B cell (primary cell): ENCODE measurements at regions not wholly inside any gene's neighbourhood (a gene's known extent, or its start where the extent isn't known, plus 50 kb on each side); places are given as distances from the start of the nearest gene placed in this dataset.

Source experiments
- ATAC-seq: fragments of 200-7000 bp; cut with Tn5 transposase; one replicate; pipeline ENCODE4 v1.10.0; 2021; ENCODE audit warnings: low read depth, mild to moderate bottlenecking, moderate number of reproducible peaks, moderate library complexity
- CTCF ChIA-PET: fragments of 350-600 bp; sonication (Branson Sonifier 250); formaldehyde crosslinking; loops from one replicate; lab custom pipeline; 2021; ENCODE audit warnings: antibody characterized with exemption, inconsistent platforms; lab: Charles Lee
- POLR2A ChIA-PET: fragments of 350-600 bp; sonication (Branson Sonifier 250); formaldehyde crosslinking; loops from one replicate; lab custom pipeline; 2021; ENCODE audit warnings: antibody characterized with exemption; lab: Charles Lee
- DNase-seq: peaks from one replicate; pipeline ENCODE4 v3.0.0; 2013
- H2AFZ ChIP-seq: 2 replicates; pipeline ENCODE4 v1.6.1; 2012; ENCODE audit warnings: mild to moderate bottlenecking, low read depth, low read length; ENCODE audit not compliant: insufficient read depth, poor library complexity, severe bottlenecking
- H3K27ac ChIP-seq, 2 donors: 1 replicate in 1 of 2; 2 replicates in 1 of 2; pipeline ENCODE4 v1.5.1; 2012 to 2013; ENCODE audit warnings: low read length in 2 of 2, mild to moderate bottlenecking in 2 of 2, moderate library complexity in 1 of 2
- H3K27me3 ChIP-seq, 4 experiments: fragments of 200-600 bp in 1 of 4; sonication (generic) in 1 of 4; replicated peaks in 1 of 4; 1 replicate in 2 of 4; 2 replicates in 2 of 4; pipeline versions ENCODE4 v1.6.1 to v1.7.0; 2013 to 2016; ENCODE audit warnings: low read length in 3 of 4, mild to moderate bottlenecking in 2 of 4, mixed read lengths in 1 of 4, moderate library complexity in 1 of 4; ENCODE audit not compliant: insufficient read depth in 4 of 4, control insufficient read depth in 3 of 4; ENCODE audit errors: control extremely low read depth in 1 of 4
- H3K36me3 ChIP-seq, 2 experiments: replicated peaks in 1 of 2; 1 replicate in 1 of 2; 2 replicates in 1 of 2; pipeline versions ENCODE4 v1.6.1 to v1.7.1; 2013; ENCODE audit warnings: low read length in 1 of 2; ENCODE audit not compliant: insufficient read depth in 2 of 2, control insufficient read depth in 1 of 2; ENCODE audit errors: control extremely low read depth in 1 of 2, extremely low read depth in 1 of 2
- H3K4me1 ChIP-seq, 2 donors: fragments of 200-600 bp in 1 of 2; sonication (generic) in 1 of 2; 1 replicate in 1 of 2; 2 replicates in 1 of 2; pipeline versions ENCODE4 v1.5.1 to v1.6.1; 2013 to 2017; ENCODE audit warnings: low read length in 2 of 2; ENCODE audit not compliant: control insufficient read depth in 2 of 2, insufficient read depth in 2 of 2
- H3K4me2 ChIP-seq: replicated peaks from 2 replicates; pipeline ENCODE3; 2012; ENCODE audit warnings: mild to moderate bottlenecking, low read depth, low read length; ENCODE audit not compliant: poor library complexity, severe bottlenecking
- H3K4me3 ChIP-seq, 5 experiments: fragments of 200-600 bp in 1 of 5; sonication (generic) in 1 of 5; 1 replicate in 3 of 5; 2 replicates in 2 of 5; pipeline versions ENCODE4 v1.5.1 to v1.7.0; 2011 to 2016; ENCODE audit warnings: low read length in 4 of 5, mild to moderate bottlenecking in 4 of 5, low read depth in 2 of 5, control low read depth in 1 of 5, moderate library complexity in 1 of 5; ENCODE audit not compliant: insufficient read depth in 1 of 5; ENCODE audit errors: control extremely low read depth in 1 of 5, extremely low read depth in 1 of 5
- H3K79me2 ChIP-seq: fragments of 200-600 bp; sonication (generic); one replicate; pipeline ENCODE4 v1.6.0; 2016; ENCODE audit warnings: low read length; ENCODE audit not compliant: control insufficient read depth, insufficient read depth
- H3K9ac ChIP-seq: fragments of 200-600 bp; sonication (generic); 2 replicates; pipeline ENCODE4 v1.6.1; 2017; ENCODE audit warnings: mild to moderate bottlenecking, low read length, moderate library complexity
- H3K9me3 ChIP-seq, 3 donors: one replicate each; pipeline versions ENCODE4 v1.6.1 to v1.7.1; 2013; ENCODE audit warnings: low read length in 2 of 3; ENCODE audit not compliant: control insufficient read depth in 2 of 3, insufficient read depth in 1 of 3; ENCODE audit errors: control extremely low read depth in 1 of 3
- H4K20me1 ChIP-seq: 2 replicates; pipeline ENCODE4 v1.6.0; 2012; ENCODE audit warnings: mild to moderate bottlenecking, low read length; ENCODE audit not compliant: insufficient read depth, control insufficient read depth, poor library complexity, severe bottlenecking
- H3K27ac Mint-ChIP-seq: one replicate; pipeline ENCODE4 v1.8.0; 2021; ENCODE audit warnings: mixed read lengths
- H3K27me3 Mint-ChIP-seq: one replicate; pipeline ENCODE4 v1.8.0; 2021; ENCODE audit warnings: mixed read lengths
- H3K4me1 Mint-ChIP-seq: one replicate; pipeline ENCODE4 v1.8.0; 2021; ENCODE audit warnings: mixed read lengths
- H3K4me3 Mint-ChIP-seq: one replicate; pipeline ENCODE4 v1.8.0; 2021; ENCODE audit warnings: mixed read lengths
- H3K9me3 Mint-ChIP-seq: one replicate; pipeline ENCODE4 v1.8.0; 2022; ENCODE audit warnings: mixed read lengths; ENCODE audit not compliant: insufficient read depth
- EZH2 ChIP-seq: IDR thresholded peaks from 2 replicates; pipeline ENCODE4 v1.6.1; 2012; ENCODE audit warnings: borderline replicate concordance, low read depth, mild to moderate bottlenecking, moderate library complexity, low read length; ENCODE audit not compliant: insufficient read depth, poor library complexity, severe bottlenecking
- WGBS: methylation state at CpG from one replicate; pipeline ENCODE4 v1.1.5; 2013; ENCODE audit warnings: missing lambda C conversion rate; ENCODE audit not compliant: insufficient coverage; 5-methylcytosine and 5-hydroxymethylcytosine counted together
- intact Hi-C: fragments of 100-400 bp; cut with micrococcal nuclease; formaldehyde crosslinking; loops from one replicate; pipeline ENCODE4 v1.10.0; 2022
- TF ChIP-seq, protein P1 (sequence below): fragments of 200-600 bp; IDR thresholded peaks from one replicate; pipeline ENCODE4 v1.8.0; 2022; ENCODE audit warnings: antibody characterized with exemption, mild to moderate bottlenecking

DNA sequence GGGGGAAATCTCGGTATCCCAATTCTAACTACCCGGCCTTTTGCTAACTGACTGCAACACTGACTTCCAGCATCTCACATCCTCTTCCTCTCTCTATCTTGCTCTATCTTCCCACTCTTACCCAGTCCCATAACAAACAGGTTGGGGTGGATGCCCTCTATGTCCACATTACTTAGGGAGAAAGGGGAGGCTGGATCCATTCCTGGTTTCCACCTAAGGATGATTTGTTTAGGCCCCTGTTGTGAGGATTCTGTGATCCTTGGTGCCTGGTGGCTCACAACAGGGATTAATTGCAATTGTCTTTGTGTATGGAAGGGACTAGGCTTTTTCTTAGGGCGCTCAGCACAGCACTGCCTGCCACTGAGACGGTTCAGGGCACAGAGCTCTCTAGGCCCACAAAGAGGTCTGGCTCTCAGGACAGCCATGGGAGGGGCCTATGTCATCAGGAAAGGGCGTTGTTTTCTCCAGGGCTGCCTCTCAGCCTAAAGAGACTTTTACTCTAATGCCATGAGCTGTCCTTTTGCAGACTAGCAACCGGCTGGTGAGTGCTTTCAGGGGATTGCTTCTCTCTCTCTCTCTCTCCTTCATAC is 612.1 kb upstream of the SALL1 start:
- no peak overlapping the region for H3K27ac Mint-ChIP-seq

More for the DNA sequence above, 612.1 kb upstream of the SALL1 start:
- no peak overlapping the region for H3K4me2 ChIP-seq
- ChIA-PET POLR2A (no interaction called here), CTCF (no interaction called here)
- no peaks in the 10 kb centered on the region for H4K20me1 ChIP-seq
- H2AFZ ChIP-seq = no peak overlapping the region
- no peak overlapping the region for H3K9ac ChIP-seq
- H3K27me3 Mint-ChIP-seq = peaks cover 26% of the 10 kb centered on the region
- no peak overlapping the region for H3K27ac ChIP-seq
- H3K4me3 ChIP-seq = no peak overlapping the region
- H3K36me3 ChIP-seq = no peaks in the 10 kb centered on the region
- no peaks in the 10 kb centered on the region for H3K4me1 Mint-ChIP-seq
- H3K27me3 ChIP-seq = no peaks in the 10 kb centered on the region
- DNase-seq (no peak), ATAC-seq (no peak)
- H3K4me1 ChIP-seq = no peaks in the 10 kb centered on the region
- no peaks in the 10 kb centered on the region for H3K79me2 ChIP-seq
- intact Hi-C loops = no loop called here
- 75% methylated on average over 2 of the region's 6 CpGs for WGBS
- no peak overlapping the region for H3K4me3 Mint-ChIP-seq
- peaks cover 0 to 4% (median 0%) of the 10 kb centered on the region in 3 donors for H3K9me3 ChIP-seq
- TF ChIP-seq, protein P1, sequence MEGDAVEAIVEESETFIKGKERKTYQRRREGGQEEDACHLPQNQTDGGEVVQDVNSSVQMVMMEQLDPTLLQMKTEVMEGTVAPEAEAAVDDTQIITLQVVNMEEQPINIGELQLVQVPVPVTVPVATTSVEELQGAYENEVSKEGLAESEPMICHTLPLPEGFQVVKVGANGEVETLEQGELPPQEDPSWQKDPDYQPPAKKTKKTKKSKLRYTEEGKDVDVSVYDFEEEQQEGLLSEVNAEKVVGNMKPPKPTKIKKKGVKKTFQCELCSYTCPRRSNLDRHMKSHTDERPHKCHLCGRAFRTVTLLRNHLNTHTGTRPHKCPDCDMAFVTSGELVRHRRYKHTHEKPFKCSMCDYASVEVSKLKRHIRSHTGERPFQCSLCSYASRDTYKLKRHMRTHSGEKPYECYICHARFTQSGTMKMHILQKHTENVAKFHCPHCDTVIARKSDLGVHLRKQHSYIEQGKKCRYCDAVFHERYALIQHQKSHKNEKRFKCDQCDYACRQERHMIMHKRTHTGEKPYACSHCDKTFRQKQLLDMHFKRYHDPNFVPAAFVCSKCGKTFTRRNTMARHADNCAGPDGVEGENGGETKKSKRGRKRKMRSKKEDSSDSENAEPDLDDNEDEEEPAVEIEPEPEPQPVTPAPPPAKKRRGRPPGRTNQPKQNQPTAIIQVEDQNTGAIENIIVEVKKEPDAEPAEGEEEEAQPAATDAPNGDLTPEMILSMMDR = no peak
- no peak for TF ChIP-seq EZH2
- H3K9me3 Mint-ChIP-seq = no peaks in the 10 kb centered on the region
